CD4-positive, alpha-beta T cell treated with Interleukin-4 for 4 hours (primary cell): ENCODE measurements at regions not wholly inside any gene's neighbourhood (a gene's known extent, or its start where the extent isn't known, plus 50 kb on each side); places are given as distances from the start of the nearest gene placed in this dataset.

Experiments used
- DNase-seq: peaks from one replicate; pipeline ENCODE4 v3.0.0-alpha.2; 2020

- no peak for DNase-seq
These were observed 178.4 kb downstream of the LACC1 start for GRCh38 chr13:44058067-44058466.

GRCh38 chr13:44058624-44059215 is 179.0 kb downstream of the LACC1 start:
- no peak for DNase-seq

- DNase-seq, result no peak
These were observed 182.2 kb downstream of the LACC1 start for GRCh38 chr13:44061876-44062275.

DNA sequence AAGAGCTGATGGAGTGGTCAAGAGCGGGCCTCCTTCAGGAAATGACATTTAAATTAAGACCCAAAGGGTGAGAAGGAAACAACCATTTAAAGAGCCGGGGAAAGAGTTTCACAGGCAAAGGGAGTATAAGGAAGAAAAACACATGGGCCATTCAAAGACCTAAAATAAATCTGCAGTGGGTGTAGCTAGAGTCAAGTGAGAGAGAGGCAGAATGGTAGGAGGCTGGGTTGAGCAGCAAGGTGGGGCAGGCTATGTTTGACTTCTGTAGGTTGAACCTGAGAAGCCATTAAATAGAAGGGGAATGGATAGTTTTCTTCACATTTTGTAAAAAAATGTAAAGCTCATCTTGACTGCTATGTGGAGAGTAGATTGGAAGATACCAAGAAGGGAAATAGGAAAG is 183.8 kb downstream of the LACC1 start:
- DNase-seq, result no peak

- no peak for DNase-seq
These were observed 184.2 kb downstream of the LACC1 start for GRCh38 chr13:44063881-44064280.

- no peak for DNase-seq
These were observed 184.7 kb downstream of the LACC1 start for GRCh38 chr13:44064357-44064756.

DNA sequence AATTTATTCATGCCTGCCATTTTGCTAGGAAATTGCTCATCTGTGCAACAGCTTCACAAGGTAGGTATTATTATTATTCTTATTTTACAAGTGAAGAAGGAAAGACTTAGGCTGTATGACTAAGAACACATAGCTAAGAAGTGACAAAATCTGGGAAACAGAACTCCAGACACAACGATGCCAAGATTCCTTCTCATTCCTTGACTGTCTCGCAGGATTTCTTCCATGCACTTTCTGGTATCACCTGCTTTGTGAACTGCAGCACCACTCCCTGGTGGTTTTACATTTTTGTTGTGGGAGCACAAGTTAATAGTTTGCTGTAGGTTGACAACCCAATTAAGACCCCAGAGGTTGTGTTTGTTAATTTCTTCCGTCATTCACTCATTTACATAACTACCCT is 188.5 kb downstream of the LACC1 start:
- DNase-seq, result no peak

GRCh38 chr13:44068737-44069136 is 189.0 kb downstream of the LACC1 start:
- DNase-seq, result no peak

GRCh38 chr13:44072536-44072935 is 192.8 kb downstream of the LACC1 start:
- no peak for DNase-seq

DNA sequence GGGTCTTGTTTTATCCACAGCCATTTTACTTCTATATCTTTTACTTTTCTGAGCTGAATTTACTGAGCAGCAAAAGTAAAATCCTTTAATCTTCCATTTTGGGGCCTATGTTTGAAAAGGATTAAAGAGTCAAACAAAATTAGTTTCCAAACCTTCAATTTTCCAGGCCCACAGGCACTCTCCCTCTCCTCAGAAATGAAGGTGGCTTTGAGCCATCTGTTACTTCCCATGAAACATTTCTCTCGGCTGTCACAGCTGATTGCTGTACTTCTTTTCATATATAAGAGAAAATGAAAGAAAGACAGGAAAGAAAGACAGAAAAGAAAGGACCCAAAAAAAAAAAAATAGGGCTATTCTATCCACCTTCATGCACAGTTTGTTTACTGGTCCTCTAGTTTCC is 194.9 kb downstream of the LACC1 start:
- DNase-seq, result no peak

DNA sequence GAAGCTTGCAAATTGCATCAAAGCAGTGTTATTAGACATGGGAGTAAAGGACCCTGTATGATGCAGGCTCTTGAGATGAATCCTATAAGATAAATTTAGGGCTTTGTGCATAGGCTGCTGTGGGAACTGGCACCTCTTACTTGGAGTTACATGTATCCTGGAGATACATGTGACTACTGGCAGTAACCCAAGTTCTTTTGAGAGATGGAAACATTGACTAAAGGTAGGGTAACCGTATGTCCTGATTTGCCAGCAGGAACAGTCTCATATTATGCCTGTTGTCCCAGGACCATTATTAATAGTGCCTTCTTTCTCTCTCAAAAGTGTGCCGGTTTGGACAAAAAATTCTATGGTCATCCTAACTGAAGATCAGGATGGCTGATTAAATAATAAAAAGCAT is 195.4 kb downstream of the LACC1 start:
- DNase-seq, result no peak

GRCh38 chr13:44078806-44079376 is 199.2 kb downstream of the LACC1 start:
- DNase-seq, result no peak

DNA sequence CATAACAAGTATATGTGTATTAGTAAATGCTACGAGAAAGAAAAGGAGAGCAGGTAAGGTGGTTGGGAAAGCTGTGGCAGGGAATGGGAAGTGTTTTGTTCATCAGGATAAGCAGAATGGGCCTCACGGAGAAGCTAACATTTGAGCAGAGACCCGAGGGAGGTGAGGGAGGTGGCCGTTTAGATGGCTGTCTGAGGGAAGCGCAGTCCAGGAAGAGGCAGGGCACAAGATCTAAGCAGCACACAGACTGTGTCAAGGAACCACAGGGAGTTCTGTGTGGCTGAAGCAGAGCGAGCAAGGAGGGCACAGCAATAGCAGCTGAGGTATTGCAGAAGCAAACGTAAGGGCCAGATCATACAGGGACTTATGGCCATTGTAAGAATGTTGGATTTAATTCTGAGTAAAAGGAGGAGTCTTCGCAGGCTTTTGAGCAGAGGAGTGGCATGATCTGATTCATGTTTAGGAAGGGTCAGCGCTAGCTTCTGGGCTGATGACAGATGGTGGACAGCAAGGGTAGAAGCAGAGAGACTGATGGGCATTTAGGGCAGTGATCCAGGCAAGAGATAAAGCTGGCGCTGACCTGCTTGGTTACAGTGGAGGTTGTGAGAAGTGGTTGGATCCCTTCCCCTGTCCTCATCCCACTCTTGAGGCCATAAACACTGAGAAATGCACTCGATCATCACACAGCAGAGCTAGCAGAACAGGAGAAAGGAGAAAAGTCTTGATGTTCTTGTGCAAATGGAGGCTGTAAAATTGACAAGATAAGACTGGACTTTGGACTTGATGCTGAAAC is 199.9 kb downstream of the LACC1 start:
- no peak for DNase-seq

DNA sequence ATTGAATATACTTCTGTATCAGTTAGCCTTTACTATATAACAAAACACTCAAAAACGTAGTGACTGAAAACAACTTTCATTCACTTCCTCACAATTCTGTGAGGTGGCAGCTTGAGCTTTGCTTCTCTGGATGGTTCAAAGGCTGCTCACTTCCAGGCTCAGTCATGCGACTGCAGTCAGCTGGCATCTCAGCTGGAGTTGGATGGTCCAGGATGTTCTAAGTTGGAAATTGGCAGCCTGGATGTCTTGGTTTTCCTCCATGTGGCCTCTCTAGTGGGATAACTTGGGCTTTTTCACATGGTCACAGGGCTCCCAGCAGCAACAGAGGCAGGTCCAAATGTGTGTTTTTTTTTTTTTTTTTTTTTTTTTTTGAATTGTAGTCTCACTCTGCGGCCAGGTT is 204.4 kb downstream of the LACC1 start:
- DNase-seq, result no peak

DNA sequence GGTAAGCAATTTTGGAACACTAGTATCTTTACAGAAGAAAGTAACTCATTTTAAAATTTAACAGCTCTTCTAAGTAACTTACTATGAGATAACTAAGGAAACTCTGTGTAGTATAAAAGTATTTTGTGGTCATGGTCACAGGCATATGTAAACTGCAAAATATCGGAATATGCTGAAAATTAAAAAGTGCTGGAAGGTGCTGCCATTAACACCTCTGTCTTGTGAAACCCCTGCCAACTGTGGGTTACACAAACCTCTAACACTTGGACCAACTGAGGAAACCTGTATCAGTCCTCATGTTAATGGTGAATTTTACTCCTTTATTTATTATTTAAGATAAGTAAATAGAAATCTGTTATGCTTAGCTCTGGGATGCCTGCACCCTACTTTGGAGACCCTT is 206.7 kb downstream of the LACC1 start:
- no peak for DNase-seq

GRCh38 chr13:44088411-44088810 is 208.7 kb downstream of the LACC1 start:
- DNase-seq, result no peak

DNA sequence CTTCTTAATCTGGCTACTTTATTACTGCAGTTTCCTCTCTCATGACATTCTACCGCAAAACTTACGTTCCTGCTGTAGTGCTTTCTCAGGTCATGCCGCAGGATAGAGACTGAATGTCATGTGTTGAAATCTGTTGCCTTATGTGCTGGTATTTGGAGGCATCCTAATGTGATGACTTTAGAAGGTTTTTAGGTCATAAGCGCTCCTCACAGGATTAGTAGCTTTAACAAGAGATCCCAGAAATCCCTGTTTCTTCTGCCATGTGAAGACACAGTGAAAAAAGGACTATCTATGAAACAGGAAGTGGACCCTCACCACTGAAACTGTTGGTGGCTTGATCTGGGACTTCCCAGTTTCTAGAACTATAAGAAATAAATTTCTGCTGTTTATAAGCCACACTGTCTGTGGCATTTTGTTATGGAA is 209.3 kb downstream of the LACC1 start:
- DNase-seq, result no peak

DNA sequence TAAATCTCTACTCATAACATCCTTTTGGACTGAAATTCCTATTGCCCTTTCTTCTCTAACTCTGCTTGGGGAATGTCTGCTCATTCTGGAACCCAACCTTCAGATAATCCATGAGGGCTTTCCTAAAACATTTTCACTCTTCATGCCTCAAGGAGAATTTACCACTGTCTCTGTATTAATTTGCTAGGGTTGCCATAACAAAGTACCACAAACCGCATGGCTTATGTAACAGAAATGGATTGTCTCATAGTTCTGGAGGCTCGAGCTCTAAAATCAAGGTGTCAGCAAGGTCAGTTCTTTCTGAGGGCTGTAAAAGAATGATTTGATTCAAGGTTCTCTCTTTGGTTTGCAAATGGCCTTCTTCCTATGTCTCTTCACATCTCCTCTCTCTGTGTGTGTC is 209.7 kb downstream of the LACC1 start:
- no peak for DNase-seq

GRCh38 chr13:44092078-44092970 is 212.6 kb downstream of the LACC1 start:
- DNase-seq, result no peak

- DNase-seq, result no peak
These were observed 214.2 kb downstream of the LACC1 start for GRCh38 chr13:44093607-44094564.

DNA sequence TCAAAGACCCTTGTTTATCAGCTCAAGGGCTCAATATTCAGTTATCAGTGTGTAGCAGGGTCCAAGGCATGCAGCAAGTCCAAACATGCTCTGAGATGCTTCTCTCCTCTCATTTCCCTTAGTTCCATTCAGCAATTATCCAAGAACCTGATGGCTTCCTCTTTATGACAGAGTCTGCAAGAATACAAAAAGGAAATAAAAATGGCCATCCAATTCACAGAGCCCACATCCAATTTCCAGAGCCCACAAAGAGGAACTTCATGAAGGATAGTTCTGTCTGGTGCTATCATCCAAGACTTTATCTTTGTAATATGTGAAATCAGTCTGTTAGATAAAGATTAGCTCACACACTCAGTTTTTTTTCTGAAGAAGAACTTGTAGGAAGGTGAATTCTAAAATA is 217.2 kb downstream of the LACC1 start:
- DNase-seq, result no peak

- no peak for DNase-seq
These were observed 218.9 kb downstream of the LACC1 start for GRCh38 chr13:44098559-44098958.
